ENCODE measurements at regions not wholly inside any gene's neighbourhood (a gene's known extent, or its start where the extent isn't known, plus 50 kb on each side); places are given as distances from the start of the nearest gene placed in this dataset.

- TF ChIP-seq SNAI2 (CRISPR knock-in tag; IDR thresholded peaks at IDR 0.05): no peak
- no peak for TF ChIP-seq ZFP3 (CRISPR knock-in tag; IDR thresholded peaks at IDR 0.05)
- peak; percentile 58 for ATAC-seq
Observed at GRCh38 chr12:80018119-80018518, 81.2 kb upstream of the OTOGL start.

DNA sequence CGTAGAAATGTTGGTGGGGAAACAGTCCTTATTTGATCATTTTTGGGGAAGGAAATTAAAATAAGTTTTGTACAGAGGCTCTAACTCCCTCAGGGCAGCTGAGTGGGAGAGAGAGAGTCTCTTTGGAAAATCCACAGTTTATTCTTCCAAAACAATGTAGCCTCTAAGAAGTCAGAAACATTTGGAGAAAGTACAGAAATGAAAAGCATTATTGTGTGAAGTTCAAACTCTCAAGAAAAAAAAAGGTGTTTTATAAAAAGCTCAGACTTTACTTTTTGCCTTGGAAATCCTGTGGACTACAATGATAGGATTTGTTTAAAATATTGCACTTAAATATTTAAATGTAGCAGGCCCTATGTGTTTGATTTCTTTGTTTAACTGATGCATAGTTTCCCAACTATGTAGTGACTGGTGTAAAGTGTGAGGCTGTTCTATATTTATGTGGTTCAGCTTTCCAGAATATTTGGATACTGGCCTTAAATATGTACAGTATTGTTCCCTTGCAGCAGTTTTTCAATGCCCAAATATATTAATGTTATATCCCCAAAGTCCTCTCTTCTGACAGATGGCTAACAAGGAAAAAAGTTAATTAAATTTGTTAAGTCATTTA lies 82.0 kb upstream of the OTOGL start:
- TF ChIP-seq ZFP3 (CRISPR knock-in tag; IDR thresholded peaks at IDR 0.05): no peak
- TF ChIP-seq RARB (CRISPR knock-in tag; IDR thresholded peaks at IDR 0.05): no peak
- no peak for TF ChIP-seq BACH2 (CRISPR knock-in tag; IDR thresholded peaks at IDR 0.05; ENCODE audit: borderline replicate concordance)
- no peak for TF ChIP-seq PPARA (CRISPR knock-in tag; IDR thresholded peaks at IDR 0.05; ENCODE audit: borderline replicate concordance)
- TF ChIP-seq OSR1 (CRISPR knock-in tag; IDR thresholded peaks at IDR 0.05): no peak
- no peak for TF ChIP-seq ZNF8 (CRISPR knock-in tag; IDR thresholded peaks at IDR 0.05)
- TF ChIP-seq ESRRG (CRISPR knock-in tag; IDR thresholded peaks at IDR 0.05): no peak
- TF ChIP-seq, protein P1, sequence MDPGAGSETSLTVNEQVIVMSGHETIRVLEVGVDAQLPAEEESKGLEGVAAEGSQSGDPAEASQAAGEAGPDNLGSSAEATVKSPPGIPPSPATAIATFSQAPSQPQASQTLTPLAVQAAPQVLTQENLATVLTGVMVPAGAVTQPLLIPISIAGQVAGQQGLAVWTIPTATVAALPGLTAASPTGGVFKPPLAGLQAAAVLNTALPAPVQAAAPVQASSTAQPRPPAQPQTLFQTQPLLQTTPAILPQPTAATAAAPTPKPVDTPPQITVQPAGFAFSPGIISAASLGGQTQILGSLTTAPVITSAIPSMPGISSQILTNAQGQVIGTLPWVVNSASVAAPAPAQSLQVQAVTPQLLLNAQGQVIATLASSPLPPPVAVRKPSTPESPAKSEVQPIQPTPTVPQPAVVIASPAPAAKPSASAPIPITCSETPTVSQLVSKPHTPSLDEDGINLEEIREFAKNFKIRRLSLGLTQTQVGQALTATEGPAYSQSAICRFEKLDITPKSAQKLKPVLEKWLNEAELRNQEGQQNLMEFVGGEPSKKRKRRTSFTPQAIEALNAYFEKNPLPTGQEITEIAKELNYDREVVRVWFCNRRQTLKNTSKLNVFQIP (CRISPR knock-in tag; IDR thresholded peaks at IDR 0.05; ENCODE audit: borderline replicate concordance, low read depth): no peak
- TF ChIP-seq, protein P2, sequence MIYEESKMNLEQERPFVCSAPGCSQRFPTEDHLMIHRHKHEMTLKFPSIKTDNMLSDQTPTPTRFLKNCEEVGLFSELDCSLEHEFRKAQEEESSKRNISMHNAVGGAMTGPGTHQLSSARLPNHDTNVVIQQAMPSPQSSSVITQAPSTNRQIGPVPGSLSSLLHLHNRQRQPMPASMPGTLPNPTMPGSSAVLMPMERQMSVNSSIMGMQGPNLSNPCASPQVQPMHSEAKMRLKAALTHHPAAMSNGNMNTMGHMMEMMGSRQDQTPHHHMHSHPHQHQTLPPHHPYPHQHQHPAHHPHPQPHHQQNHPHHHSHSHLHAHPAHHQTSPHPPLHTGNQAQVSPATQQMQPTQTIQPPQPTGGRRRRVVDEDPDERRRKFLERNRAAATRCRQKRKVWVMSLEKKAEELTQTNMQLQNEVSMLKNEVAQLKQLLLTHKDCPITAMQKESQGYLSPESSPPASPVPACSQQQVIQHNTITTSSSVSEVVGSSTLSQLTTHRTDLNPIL (CRISPR knock-in tag; IDR thresholded peaks at IDR 0.05; ENCODE audit: low read depth): no peak
- TF ChIP-seq, protein P3, sequence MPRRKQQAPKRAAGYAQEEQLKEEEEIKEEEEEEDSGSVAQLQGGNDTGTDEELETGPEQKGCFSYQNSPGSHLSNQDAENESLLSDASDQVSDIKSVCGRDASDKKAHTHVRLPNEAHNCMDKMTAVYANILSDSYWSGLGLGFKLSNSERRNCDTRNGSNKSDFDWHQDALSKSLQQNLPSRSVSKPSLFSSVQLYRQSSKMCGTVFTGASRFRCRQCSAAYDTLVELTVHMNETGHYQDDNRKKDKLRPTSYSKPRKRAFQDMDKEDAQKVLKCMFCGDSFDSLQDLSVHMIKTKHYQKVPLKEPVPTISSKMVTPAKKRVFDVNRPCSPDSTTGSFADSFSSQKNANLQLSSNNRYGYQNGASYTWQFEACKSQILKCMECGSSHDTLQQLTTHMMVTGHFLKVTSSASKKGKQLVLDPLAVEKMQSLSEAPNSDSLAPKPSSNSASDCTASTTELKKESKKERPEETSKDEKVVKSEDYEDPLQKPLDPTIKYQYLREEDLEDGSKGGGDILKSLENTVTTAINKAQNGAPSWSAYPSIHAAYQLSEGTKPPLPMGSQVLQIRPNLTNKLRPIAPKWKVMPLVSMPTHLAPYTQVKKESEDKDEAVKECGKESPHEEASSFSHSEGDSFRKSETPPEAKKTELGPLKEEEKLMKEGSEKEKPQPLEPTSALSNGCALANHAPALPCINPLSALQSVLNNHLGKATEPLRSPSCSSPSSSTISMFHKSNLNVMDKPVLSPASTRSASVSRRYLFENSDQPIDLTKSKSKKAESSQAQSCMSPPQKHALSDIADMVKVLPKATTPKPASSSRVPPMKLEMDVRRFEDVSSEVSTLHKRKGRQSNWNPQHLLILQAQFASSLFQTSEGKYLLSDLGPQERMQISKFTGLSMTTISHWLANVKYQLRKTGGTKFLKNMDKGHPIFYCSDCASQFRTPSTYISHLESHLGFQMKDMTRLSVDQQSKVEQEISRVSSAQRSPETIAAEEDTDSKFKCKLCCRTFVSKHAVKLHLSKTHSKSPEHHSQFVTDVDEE (CRISPR knock-in tag; IDR thresholded peaks at IDR 0.05): no peak
- TF ChIP-seq ARNTL (CRISPR knock-in tag; IDR thresholded peaks at IDR 0.05; ENCODE audit: borderline replicate concordance, low read depth): no peak
- TF ChIP-seq CSDC2 (CRISPR knock-in tag; IDR thresholded peaks at IDR 0.05): no peak
- ATAC-seq: peak; percentile 69

GRCh38 chr12:80016684-80017083 lies 81.8 kb upstream of the PPP1R12A start:
- peak; percentile 48 for ATAC-seq
- no peak for TF ChIP-seq PPARA (CRISPR knock-in tag; IDR thresholded peaks at IDR 0.05; ENCODE audit: borderline replicate concordance)
- no peak for TF ChIP-seq ISL1 (CRISPR knock-in tag; IDR thresholded peaks at IDR 0.05)
- no peak for TF ChIP-seq TCF4 (CRISPR knock-in tag; IDR thresholded peaks at IDR 0.05; ENCODE audit: borderline replicate concordance)
- no peak for TF ChIP-seq ZNF70 (CRISPR knock-in tag; IDR thresholded peaks at IDR 0.05)
- no peak for TF ChIP-seq ZFP30 (CRISPR knock-in tag; IDR thresholded peaks at IDR 0.05)
- TF ChIP-seq, protein P3 (CRISPR knock-in tag; IDR thresholded peaks at IDR 0.05): no peak
- TF ChIP-seq RARB (CRISPR knock-in tag; IDR thresholded peaks at IDR 0.05): no peak
- TF ChIP-seq, protein P1 (CRISPR knock-in tag; IDR thresholded peaks at IDR 0.05; ENCODE audit: borderline replicate concordance, low read depth): no peak
- TF ChIP-seq, protein P4, sequence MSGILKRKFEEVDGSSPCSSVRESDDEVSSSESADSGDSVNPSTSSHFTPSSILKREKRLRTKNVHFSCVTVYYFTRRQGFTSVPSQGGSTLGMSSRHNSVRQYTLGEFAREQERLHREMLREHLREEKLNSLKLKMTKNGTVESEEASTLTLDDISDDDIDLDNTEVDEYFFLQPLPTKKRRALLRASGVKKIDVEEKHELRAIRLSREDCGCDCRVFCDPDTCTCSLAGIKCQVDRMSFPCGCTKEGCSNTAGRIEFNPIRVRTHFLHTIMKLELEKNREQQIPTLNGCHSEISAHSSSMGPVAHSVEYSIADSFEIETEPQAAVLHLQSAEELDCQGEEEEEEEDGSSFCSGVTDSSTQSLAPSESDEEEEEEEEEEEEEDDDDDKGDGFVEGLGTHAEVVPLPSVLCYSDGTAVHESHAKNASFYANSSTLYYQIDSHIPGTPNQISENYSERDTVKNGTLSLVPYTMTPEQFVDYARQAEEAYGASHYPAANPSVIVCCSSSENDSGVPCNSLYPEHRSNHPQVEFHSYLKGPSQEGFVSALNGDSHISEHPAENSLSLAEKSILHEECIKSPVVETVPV (CRISPR knock-in tag; IDR thresholded peaks at IDR 0.05): no peak

All from SK-N-SH treated with all-trans-retinoic acid at 6 μM for 48 hours (cell line).